H1 (cell line): ENCODE measurements at regions not wholly inside any gene's neighbourhood (a gene's known extent, or its start where the extent isn't known, plus 50 kb on each side); places are given as distances from the start of the nearest gene placed in this dataset.

Experiments used
- BRCA1 ChIP-seq: IDR thresholded peaks from 2 replicates; pipeline ENCODE4 v1.6.1; 2012; ENCODE audit warnings: low read depth, low read length, improper control_type of control experiment
- KDM1A ChIP-seq: fragments of 200-600, 300-600 bp; sonication (generic); IDR thresholded peaks from 2 replicates; pipeline ENCODE4 v1.7.1; 2016; ENCODE audit warnings: mild to moderate bottlenecking, low read length, borderline replicate concordance
- MAFK ChIP-seq: IDR thresholded peaks from 2 replicates; pipeline ENCODE4 v1.6.1; 2012; ENCODE audit warnings: low read depth, mild to moderate bottlenecking, improper control_type of control experiment, low read length
- POU5F1 ChIP-seq: IDR thresholded peaks from 2 replicates; pipeline ENCODE4 v1.6.1; 2011; ENCODE audit warnings: low read depth, mild to moderate bottlenecking, low read length, moderate library complexity

DNA sequence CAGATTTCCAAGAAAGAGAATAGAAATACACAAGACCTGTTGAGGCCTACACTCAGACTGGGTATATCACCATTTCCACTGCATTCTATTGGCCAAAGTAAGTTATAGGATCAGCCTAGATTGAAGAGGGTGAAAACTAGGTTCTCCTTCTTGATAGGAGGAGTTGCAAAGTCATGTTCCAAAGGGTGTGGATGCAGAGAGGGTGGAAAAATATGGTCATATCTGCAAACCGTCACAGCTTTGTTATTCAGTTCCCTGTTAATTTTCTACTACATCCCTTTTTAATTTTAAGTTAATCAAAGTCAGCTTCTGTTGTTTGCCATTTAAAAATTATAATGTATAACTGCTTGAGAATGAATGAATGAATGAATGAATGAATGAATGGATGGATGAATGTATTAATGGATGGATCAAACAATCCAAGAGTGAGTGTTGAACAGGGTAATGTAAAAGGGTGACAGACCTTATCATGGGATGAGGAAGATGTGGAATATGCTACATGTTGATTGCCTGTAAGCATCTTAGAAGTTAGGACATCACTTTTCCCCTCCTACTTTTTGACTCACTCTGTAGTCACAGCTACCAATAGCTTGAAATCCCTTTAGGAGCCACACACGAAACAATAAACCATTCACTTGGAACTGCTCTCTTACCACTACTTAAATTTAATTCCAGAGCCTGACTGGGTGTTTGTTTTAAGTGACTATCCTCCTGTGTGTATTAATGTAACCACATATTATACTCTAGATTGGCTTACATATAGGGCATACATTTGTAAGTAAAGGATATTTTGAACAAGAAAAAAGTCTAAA, 121.5 kb downstream of the CCDC34 start (continued):
- TF ChIP-seq KDM1A (no peak), POU5F1 (no peak), MAFK (no peak), BRCA1 (no peak)
